NOMO-1 (cell line): ENCODE measurements at regions not wholly inside any gene's neighbourhood (a gene's known extent, or its start where the extent isn't known, plus 50 kb on each side); places are given as distances from the start of the nearest gene placed in this dataset.
"Not testable (repeated sequence)": the region's sequence is repeated elsewhere in the genome, so short reads cannot be mapped to it uniquely, and the experiment has no call there.

Source experiments
- DNase-seq, 2 experiments: peaks; one replicate each; lab custom pipeline; 2025; ENCODE audit not compliant: unreplicated experiment in 2 of 2; lab: John Stamatoyannopoulos, UW

DNA sequence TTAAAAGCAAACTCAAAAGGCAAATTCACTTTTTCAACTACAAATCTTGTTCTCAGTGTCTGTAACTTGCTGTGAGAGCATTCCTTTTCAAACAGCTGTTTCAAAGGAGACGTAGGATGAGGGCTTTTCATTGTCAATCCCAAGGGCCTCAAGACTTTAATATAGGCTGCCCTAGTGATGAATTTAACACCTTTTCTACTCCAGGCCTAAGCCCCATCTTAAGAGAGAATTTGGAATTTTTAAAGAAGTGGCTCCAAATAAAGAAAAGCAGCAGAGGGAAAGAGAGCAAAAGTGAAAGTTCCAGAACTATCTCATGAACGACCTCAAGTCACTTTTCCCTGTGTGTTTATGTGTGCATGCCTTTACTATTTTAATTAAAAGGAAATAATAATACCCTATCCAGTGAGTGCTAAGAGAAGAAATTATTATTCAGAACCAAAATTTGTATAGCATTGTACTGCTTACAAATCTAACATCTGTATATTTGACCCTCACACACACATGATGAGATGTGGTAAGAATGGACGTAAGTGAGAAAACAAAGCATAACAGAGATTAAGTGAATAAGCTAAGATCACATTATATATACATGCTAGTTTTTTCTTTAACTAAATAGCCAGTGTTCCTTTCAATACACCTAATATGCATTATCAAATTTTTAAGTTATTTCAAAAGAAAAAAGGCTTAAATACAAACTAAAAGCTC, 196.4 kb downstream of the VGLL3 start:
- no peak for DNase-seq

DNA sequence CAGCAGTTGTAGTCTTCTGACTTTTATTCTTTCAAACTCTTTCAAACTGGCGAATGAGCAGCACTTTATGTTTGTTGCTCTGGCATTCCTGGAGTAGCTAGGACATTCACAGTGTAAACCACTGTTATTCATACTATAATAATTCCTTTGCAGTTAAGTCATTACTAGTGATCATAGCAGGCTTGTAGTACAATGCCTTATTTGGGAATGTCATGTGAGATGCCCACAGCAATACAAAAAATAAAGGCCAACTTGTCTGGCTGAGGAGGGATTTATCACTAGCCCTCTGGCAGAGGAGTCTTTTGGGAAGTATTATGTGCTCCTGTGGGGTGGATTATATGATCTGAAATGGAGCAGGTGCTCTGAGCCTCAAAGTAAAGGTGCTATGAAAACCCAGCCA, 197.2 kb downstream of the VGLL3 start:
- DNase-seq: no peak

DNA sequence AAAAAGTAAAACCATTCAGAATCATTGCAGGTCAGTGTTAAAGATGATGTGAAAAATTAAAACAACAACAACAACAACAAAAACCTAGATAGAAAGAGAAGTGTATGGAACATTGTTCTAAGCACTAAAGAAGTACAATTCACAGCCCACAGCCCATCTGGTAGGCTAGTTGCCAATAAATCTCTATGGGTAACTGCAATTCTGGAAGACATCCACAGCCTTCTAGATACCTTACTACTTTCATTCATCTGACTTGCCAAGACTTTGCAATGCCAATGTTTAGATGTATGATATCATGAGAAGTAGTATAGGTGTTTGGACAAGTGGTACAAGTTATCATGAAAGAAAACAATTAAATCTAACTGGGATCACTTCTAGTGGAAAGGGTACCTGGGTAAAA, 198.6 kb downstream of the VGLL3 start:
- DNase-seq: no peak

DNA sequence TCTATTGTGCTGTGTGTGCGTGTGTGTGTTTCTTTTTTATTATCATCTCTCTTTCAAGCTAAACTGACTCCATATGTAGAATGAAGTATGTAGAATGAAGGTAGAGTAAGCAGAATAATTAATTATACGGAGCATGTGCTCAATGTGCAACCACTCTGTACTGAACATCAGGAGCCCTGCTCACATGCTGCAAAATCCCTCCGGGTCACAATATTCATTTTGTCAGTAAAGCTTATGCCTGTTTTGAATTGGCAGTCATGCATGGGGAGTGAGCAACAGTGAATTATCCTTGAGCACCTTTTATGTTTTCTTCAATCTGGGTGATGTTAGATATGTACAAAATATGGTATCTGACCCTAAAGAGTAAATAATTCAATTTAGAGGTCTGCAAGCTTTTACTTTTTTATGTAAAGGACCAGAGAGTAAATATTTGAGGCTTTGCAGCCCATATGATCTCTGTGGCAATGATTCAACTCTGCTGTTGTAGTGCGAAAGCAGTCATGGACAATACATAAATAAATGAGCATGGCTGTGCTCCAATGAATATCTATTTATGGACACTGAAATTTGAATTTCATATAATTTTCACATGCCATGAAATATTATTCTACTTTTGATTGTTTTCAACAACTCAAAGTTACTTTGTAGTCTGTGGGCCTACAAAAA, 199.9 kb downstream of the VGLL3 start:
- no peak for DNase-seq

DNA sequence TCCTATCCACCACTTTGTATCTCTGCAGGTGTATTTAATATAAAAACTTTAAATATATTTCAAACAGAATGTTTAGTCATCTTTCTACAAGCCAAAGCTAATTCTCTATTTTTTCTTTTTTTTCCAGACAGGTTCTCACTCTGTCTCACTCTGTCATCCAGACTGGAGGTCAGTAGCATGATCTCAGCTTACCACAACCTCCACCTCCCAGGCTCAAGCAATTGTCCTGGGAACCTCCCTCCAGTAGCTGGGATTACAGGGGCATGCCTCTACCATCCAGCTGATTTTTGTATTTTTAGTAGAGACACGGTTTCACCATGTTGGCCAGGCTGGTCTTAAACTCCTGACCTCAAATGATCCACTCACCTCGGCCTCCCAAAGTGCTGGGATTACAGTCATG, 202.6 kb downstream of the VGLL3 start:
- DNase-seq: no peak

DNA sequence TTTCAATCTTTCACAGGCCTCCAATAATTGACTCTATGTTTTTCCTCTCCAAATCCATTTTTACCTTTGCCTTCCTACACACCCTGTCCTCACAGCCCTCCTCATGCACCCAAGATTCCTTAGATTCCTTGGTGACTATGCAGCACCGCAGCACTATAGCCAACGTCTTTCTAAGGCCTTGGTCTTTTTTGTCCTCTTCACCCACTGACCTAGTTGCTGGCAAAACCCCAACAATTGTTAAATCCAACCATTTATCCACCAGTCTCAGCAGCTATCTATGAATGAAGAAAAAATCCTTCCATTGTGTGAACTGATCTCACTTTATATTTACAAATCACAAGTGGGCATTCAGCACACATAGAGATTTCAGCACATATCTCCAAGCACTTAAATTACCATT, 203.9 kb downstream of the VGLL3 start:
- DNase-seq: no peak

DNA sequence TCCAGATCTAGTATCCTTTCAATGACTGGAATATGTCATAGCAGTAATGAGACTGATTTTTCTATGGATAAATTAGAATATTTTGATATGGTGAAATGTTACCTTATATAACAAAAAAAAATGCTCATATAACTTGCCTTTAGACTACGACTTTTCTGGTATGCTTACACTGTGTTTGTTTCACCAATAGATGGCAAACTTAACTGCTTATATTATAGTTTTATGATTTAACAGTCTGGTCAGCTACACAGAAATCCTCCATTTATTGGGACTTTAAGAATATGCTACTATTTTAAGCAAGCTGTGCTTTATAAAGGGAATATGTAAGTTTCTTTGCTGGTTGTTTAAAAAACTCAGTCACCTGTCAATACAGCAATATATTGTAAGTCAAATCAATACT, 205.6 kb downstream of the VGLL3 start:
- no peak for DNase-seq

DNA sequence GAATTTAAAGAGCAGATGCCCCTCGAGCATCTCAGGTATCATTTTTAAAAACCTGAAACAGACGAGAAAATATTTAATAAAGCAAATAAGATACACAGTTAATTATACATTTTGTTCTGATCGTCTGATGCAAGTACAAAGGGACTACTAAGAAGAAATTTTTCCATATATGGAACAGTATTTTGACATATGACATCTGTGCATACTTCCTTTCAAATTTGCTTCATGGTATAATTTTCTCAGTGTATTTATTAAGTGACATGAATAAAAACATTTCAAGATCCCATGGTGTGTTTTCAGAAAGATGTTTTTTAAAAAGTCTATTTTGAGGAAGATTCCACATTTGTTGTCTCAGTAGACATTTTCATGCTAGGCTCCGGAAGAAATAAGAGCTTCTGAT, 208.1 kb downstream of the VGLL3 start:
- DNase-seq: no peak

DNA sequence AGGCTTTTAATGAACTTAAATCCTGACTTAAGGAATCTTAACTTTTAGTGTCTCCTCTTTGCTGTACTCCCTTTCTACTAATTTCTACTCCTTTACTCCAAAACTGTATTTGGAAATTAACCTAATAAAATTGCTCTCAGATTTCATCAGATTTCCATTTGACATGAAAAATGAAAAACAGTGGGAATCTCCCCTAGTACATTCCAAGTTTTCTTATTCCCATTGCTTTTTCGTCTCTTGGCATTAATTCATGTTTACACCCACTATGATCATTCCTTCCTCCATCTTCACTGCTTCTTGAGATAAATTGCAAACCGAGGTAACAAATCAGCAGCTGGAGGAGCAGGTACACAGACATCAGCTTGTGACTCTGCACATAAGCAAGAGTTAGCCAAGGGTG, 208.7 kb downstream of the VGLL3 start:
- no peak for DNase-seq

DNA sequence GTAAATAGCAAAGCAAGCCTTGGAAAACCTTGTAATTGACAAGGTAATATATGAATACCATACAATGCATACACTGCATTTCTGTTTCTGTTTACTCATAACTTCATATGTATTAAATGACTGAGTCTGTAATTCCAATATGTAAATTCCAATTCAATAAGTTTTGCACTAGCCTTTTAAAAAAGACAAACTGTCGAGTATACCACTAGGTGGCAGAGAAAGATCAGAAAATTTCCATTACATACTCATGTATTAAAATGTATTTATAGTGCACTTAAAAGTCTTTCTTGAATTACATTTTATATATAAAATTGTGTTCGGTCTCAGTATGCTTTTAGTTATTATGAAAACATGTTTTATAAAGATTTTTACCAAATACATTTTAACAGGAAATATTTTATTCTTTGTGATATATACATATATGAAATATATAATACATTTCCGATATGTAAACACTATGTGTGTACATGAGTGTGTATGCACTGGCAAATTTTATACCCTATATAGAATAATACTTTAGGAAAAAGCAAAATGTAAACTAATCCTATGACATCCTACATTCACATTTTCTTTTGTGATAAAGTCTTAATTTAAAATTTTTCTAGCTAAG, 216.8 kb downstream of the VGLL3 start:
- DNase-seq: peak in 1 of 2 experiments; percentile 33

DNA sequence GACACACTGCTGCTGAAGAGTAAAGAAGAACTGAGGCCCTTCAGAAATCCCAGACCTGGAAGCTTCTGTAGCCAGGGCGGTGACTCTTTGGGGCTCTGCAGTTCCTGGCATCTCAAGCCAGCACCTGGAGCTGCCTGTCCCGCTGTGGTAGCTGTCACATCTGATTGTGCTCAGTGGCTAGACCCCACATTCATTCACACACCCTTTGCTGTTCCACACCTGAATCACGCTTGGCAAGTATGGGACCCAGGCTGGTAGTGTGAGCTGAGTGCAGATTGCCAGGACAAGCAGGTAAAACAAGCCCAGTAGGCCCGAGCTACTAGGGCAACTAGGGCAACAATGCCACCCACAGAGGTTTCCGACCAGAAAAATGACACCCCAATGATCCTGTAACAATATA, 218.2 kb downstream of the VGLL3 start:
- no peak for DNase-seq

DNA sequence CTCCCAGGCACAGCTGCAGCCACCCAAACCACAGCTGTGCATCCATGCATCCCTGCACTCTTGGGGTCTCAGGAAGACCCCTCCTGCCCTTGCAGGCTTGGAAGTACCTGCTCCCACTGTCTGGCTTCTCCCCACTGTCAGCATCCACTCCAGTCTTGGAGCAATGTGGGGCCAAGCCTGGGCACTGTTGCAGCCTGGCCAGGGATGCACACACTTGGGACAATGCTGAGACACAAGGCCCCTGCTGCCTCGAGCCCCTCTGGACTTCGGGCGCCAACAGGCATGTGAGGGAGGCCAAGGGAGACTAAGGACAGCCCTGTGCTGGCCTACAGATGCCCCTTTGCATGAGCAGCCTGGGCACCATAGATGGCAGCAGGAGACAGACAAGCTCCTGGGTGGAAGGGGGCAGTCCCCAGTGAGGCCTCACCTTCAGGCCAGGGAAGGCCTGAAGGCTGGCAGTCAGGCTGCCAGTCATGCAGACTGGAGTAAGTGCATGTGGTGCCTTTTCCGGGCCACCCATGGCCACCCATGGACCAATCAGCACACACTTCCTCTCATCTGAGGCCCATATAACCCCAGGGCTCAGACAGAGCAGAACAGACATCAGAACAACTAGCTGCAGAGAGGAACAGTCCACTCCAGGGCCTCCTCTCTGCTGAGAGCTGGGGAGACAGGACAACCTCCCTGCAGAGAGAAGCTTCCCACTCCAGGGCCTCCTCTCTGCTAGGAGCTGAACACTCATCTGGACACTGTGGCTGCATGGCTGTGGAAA, 219.0 kb downstream of the VGLL3 start:
- DNase-seq: no peak

DNA sequence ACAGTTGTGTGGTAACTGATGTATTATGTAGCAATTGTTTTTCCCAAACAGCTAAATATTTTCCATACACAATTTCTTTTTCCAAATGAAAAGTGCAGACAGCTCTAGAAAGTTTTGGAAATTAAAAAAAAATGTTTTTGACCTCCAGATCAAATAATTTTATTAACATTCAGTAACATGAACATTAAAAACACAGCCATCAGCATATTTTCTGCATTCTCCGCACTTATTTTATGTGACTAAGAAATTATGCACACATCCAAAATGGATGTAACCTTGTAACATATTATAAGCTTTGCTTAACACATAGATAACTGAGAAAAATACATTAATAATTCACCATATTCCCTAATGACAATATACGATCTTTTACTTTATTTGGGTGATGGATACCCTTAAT, 224.6 kb downstream of the VGLL3 start:
- no peak for DNase-seq

DNA sequence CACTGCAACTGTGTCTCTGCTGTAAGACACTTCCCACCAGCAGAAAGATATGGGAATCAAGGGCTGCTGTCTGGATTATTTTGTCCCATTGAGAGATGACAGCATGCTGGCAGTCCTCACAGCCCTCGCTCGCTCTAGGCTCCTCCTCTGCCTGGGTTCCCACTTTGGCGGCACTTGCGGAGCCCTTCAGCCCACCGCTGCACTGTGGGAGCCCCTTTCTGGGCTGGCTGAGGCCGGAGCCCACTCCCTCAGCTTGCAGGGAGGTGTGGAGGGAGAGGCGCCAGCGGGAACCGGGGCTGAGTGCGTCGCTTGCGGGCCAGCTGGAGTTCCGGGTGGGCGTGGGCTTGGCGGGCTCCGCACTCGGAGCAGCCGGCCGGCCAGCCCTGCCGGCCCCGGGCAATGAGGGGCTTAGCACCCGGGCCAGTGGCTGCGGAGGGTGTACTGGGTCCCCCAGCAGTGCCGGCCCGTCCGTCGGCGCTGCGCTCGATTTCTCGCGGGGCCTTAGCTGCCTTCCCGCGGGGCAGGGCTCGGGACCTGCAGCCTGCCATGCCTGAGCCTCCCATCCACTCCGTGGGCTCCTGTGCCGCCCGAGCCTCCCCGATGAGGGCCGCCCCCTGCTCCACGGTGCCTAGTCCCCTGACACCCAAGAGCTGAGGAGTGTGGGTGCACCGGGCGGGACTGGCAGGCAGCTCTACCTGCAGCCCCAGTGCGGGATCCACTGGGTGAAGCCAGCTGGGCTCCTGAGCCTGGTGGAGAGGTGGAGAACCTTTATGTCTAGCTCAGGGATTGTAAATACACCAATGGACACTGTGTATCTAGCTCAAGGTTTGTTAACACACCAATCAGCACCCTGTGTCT, 233.4 kb downstream of the VGLL3 start:
- DNase-seq: not testable (repeated sequence)

DNA sequence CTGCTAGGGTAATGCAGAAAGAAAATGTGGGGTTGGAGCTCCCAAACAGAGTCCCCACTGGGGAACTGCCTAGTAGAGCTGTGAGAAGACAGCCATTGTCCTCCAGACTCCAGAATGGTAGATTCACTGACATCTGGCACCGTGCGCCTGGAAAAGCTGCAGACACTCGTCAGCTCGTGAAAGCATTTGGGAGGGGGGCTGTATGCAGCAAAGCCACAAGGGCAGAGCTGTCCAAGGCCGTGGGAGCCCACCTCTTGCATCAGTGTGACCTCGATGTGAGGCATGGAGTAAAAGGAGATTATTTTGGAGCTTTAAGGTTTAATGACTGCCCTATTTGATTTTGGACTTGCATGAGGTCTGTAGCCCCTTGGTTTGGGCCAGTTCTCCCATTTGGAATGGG, 242.9 kb downstream of the VGLL3 start:
- no peak for DNase-seq

DNA sequence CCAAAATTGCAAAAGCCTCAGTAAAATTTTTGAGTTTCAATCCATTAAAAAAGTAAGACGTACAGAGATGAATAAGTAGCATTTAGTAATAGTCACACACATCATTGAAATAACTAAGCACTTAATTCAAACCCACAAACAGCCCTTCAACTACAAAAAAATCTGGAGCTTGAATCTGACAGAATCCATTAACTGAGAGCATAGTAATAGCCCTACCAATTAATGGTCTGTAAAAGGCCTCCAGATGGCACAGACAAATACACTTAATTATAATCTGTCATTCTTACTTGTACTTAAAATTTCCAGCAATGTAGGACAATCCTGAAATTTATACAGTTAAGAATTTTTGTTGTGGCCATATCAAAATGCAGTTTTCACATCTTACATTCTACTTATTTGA, 246.9 kb downstream of the VGLL3 start:
- no peak for DNase-seq

DNA sequence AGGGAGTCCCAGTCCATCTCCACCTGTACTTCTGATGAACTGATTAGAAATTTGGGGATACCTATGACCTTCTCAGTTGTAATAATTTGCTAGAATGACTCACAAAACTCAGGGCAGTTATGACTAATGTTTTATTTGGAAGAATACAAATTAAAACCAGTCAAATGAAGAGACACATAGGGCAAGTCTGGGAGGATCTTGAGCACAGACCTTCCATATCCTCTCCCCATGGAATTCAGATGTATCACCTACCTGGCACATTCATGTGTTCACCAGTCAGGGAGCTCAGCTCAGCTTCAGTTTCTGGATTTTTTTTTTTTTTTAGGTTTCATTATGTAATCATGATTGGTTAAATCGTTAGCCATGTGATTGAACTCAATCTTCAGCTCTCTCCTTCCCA, 247.7 kb downstream of the VGLL3 start:
- DNase-seq: no peak

DNA sequence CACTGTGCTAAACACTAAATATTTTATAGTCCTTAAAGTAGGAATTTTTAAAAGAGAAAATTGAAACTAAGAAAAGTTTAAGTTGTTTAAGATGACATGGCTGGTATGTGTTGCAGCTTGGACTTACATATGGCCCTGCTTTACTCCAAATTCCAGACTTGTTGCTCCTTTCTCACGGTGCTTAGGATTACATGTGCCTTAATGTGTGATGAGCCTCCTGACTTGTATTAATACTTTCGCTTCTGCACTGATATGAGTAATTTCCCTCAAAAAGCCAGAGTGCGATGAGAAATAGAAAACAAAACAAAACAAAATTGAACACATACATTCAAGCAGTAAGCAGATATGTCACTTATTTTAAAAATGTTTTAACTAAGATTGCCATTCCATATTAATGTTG, 250.2 kb downstream of the VGLL3 start:
- no peak for DNase-seq

DNA sequence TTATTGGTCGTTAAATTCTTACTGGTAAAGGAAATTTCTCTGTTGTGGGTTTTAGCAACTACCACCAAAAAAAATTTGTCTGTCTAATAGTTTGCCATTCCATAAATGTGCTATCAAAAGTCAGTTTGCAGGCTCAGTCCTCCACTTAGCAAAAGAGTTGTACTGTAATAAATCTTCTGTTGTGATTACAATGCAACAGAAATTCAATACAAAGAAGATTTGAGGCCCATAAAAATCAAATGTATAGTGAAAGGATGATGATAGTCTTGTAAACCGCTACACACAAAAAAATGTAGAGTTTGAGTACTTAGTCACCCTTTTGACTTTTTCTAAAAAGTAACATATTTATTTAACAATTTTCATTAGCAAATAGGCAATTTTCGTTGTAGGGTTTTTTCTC, 251.7 kb downstream of the VGLL3 start:
- no peak for DNase-seq

DNA sequence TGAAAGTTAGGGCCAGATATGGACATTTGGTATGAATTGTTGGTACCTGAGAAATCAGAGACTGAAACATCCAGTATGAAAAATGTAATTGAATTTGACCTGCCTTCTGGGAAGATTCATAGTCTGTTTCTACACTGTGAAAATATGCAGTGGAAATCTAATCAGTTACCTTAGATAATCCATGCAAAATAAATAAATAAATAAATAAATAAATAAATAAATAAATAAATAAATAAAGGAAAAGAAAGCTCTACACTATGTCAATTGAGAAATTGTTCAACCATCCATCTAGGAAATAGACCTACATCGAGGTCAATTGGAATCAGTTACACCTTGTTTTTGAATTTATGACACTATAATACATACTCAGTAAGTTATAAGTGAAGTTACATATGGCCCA, 252.3 kb downstream of the VGLL3 start:
- DNase-seq: no peak

DNA sequence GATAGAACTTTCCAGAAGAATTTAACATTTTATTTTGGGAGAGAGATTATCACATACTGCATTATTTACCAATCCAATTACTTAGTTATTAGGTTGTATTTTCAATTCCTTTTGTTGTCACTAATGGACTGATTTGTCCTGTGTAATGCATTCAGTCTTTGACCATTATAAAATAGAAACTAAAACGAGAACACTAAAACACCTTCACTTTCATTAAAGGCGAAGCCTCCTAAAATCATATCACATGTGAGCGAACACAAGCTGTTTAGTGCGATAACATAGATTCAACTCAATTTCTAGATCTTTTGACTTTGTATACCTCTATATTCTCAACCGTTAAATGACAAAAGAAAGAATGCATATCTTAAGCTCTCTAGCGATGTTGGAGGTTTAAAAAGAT, 253.4 kb downstream of the VGLL3 start:
- no peak for DNase-seq
